HEK293 (cell line): ENCODE measurements at regions not wholly inside any gene's neighbourhood (a gene's known extent, or its start where the extent isn't known, plus 50 kb on each side); places are given as distances from the start of the nearest gene placed in this dataset.

Experiments used
- CTCF ChIP-seq: fragments of 450-650 bp; formaldehyde crosslinking; IDR thresholded peaks from 2 replicates; pipeline ENCODE4 v1.5.1; 2016; ENCODE audit warnings: missing biosample characterization, missing genetic modification characterization
- REST ChIP-seq: fragments of 450-650 bp; formaldehyde crosslinking; IDR thresholded peaks from 2 replicates; pipeline ENCODE4 v1.5.1; 2016; ENCODE audit warnings: missing biosample characterization, missing genetic modification characterization
- ZBTB17 ChIP-seq: fragments of 450-650 bp; formaldehyde crosslinking; IDR thresholded peaks from 2 replicates; pipeline ENCODE4 v1.5.1; 2016; ENCODE audit warnings: missing biosample characterization, missing genetic modification characterization
- ZFP3 ChIP-seq: fragments of 450-650 bp; formaldehyde crosslinking; IDR thresholded peaks from 2 replicates; pipeline ENCODE4 v1.5.1; 2016; ENCODE audit warnings: low read depth, missing biosample characterization, missing genetic modification characterization
- ZNF747 ChIP-seq: fragments of 450-650 bp; formaldehyde crosslinking; IDR thresholded peaks from 2 replicates; pipeline ENCODE4 v1.5.1; 2016; ENCODE audit warnings: missing biosample characterization, missing genetic modification characterization

GRCh38 chr6:21668795-21669194 is 75.2 kb downstream of the SOX4 start:
- TF ChIP-seq ZNF747 (tag by site-specific recombination) (no peak), CTCF (tag by site-specific recombination) (no peak), REST (tag by site-specific recombination) (no peak), ZFP3 (no peak), ZBTB17 (no peak)
